Esophagus (tissue), 2 donors: ENCODE measurements at regions not wholly inside any gene's neighbourhood (a gene's known extent, or its start where the extent isn't known, plus 50 kb on each side); places are given as distances from the start of the nearest gene placed in this dataset.

Experiments used
- H3K27ac ChIP-seq, 2 donors: one replicate each; pipeline ENCODE4 v1.5.1; 2013; ENCODE audit warnings: low read depth in 2 of 2, mild to moderate bottlenecking in 2 of 2, inconsistent platforms in 1 of 2, low read length in 1 of 2, moderate library complexity in 1 of 2
- H3K27me3 ChIP-seq, 2 donors: one replicate each; pipeline ENCODE4 v1.6.1; 2013; ENCODE audit warnings: low read length in 2 of 2, control low read depth in 1 of 2, mild to moderate bottlenecking in 1 of 2; ENCODE audit not compliant: insufficient read depth in 2 of 2, control insufficient read depth in 1 of 2
- H3K36me3 ChIP-seq, 2 donors: one replicate each; pipeline ENCODE4 v1.6.1; 2013; ENCODE audit warnings: low read length in 1 of 2; ENCODE audit not compliant: control insufficient read depth in 2 of 2, insufficient read depth in 2 of 2
- H3K4me1 ChIP-seq, 2 donors: one replicate each; pipeline ENCODE4 v1.6.1; 2013; ENCODE audit warnings: low read length in 1 of 2; ENCODE audit not compliant: control insufficient read depth in 2 of 2, insufficient read depth in 2 of 2
- H3K4me3 ChIP-seq, 2 donors: one replicate each; pipeline ENCODE4 v1.5.1; 2013; ENCODE audit warnings: low read length in 2 of 2, mild to moderate bottlenecking in 2 of 2, low read depth in 1 of 2, moderate library complexity in 1 of 2
- H3K9me3 ChIP-seq, 2 donors: one replicate each; pipeline ENCODE4 v1.6.1; 2013; ENCODE audit warnings: mild to moderate bottlenecking in 2 of 2, low read depth in 1 of 2, low read length in 1 of 2, moderate library complexity in 1 of 2; ENCODE audit not compliant: control insufficient read depth in 2 of 2, insufficient read depth in 1 of 2
- WGBS, 2 donors: extraction: QIAGEN DNeasy Blood & Tissue Kit; methylation state at CpG; one replicate each; pipeline ENCODE4 v1.1.7; 2013; 5-methylcytosine and 5-hydroxymethylcytosine counted together
- donor health status: healthy with polysubstance abuse.
- donor health status: Bipolar disorder and iron deficiency.

DNA sequence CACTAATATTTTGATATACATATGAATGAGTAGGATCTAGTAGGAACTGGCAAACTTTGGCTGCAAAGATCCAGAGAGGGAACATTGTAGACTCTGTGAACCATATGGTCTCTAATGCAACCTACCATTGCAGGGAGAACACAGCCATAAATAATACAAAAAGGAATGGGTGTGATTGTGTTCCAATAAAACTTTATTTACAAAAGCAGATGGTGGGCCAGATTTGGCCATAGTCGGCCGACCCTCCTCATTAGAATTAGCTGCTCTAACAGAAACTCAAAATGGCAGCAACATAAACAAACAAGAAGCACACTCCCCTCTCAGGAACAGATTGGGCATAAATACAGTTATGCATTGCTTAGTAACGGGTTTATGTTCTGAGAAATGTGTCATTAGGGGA, 198.1 kb upstream of the RBPJ start:
- H3K27ac ChIP-seq = no peak overlapping the region
- H3K9me3 ChIP-seq = no peaks in the 10 kb centered on the region
- 90 to 94% methylated on average over 3 of the region's 3 CpGs for WGBS, 2 donors
- H3K4me3 ChIP-seq = no peak overlapping the region
- H3K27me3 ChIP-seq = no peaks in the 10 kb centered on the region
- peaks cover 0 to 6% of the 10 kb centered on the region in 2 donors for H3K4me1 ChIP-seq
- no peaks in the 10 kb centered on the region for H3K36me3 ChIP-seq

GRCh38 chr4:26124753-26125321, 196.0 kb upstream of the RBPJ start:
- no peaks in the 10 kb centered on the region for H3K27me3 ChIP-seq
- 89 to 94% methylated on average over 7 of the region's 7 CpGs for WGBS, 2 donors

DNA sequence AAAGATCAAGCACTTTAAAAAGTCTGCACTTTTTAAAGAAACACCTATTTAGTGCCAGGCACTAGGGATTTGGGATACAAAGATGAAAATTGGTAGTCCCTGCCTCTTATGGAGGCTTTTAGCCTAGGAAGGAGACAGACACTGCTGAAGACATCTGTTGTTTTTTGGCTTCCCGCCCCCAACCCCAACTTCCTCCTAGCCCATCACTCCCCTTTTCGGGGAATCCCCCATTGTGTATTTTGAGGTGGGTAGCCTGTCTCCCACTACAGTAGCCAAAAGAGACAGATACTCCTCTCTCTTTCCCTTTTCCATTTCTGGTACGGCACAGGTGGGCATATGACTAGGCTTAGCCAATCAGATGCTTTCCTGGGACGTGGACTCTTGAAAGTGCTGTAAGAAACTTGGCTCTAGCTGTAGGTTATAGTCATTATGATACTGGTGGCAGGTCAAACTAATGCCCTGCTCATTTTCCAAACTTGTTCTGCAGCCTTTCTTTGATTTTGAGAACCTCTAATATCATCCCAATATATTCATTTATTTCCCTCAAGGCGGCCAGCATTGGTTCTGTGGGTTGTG, 194.6 kb upstream of the RBPJ start:
- Histone ChIP-seq H3K36me3 (no peaks in the 10 kb centered on the region), H3K4me1 (peaks cover 0 to 6% of the 10 kb centered on the region in 2 donors), H3K27ac (no peak overlapping the region), H3K4me3 (no peak overlapping the region), H3K9me3 (no peaks in the 10 kb centered on the region), H3K27me3 (no peaks in the 10 kb centered on the region)
- 77% methylated on average over 5 of the region's 5 CpGs for WGBS, 2 donors

More at GRCh38 chr4:26124753-26125321, 196.0 kb upstream of the RBPJ start:
- Histone ChIP-seq H3K4me1 (peaks cover 0 to 6% of the 10 kb centered on the region in 2 donors), H3K27ac (no peak overlapping the region), H3K36me3 (no peaks in the 10 kb centered on the region), H3K4me3 (no peak overlapping the region), H3K9me3 (no peaks in the 10 kb centered on the region)

DNA sequence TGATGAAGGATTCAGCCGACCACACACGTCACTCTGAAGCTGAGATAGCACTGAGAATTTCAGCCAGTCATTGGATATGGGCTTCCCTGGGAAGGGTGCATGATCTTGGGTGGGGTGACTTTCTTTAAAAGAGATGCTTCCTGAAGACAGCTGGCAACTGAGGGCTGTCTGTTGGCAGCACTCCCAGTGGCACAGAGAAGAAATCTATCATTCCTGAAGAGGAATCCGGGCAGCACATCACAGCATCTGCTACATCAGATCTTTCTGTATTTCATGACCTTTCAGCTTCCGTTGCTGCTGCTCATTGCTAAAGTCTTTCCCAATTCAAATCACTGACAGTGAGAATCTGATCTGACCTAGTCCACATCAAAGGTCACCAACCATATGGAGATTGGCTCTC, 193.8 kb upstream of the RBPJ start:
- peak overlapping the region in 1 of 2 donors; percentile 31 for H3K27ac ChIP-seq

DNA sequence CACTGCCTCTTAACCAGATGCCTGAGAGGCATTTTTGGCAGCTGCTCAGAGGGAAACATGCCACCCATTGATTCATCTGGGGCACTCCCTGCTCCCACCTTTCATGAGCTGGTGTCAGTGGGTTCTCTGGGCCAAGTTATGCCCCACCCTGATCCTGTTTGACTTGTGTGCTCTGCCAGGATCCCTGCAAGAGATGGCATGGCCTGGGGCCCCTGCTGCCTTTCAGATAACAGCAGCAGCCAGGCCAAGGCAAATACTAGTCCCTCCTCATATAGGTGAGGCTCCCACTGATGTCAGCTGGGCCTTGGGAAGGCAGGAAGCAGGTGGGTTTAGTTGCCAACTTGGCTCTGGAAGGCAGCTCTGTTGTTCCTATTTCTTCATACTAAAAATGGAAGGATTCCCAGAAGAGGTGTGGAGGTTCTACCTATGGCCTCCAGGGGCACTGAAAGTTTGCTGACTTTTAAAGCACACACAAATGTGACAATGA, 192.9 kb upstream of the RBPJ start:
- Histone ChIP-seq H3K27me3 (no peaks in the 10 kb centered on the region), H3K4me3 (no peak overlapping the region), H3K27ac (no peak overlapping the region), H3K36me3 (no peaks in the 10 kb centered on the region), H3K9me3 (no peaks in the 10 kb centered on the region), H3K4me1 (peaks cover 0 to 6% of the 10 kb centered on the region in 2 donors)

More for the DNA sequence above, 193.8 kb upstream of the RBPJ start:
- Histone ChIP-seq H3K4me3 (no peak overlapping the region), H3K4me1 (peaks cover 0 to 6% of the 10 kb centered on the region in 2 donors), H3K9me3 (no peaks in the 10 kb centered on the region), H3K36me3 (no peaks in the 10 kb centered on the region), H3K27me3 (no peaks in the 10 kb centered on the region)
- WGBS, 2 donors = 77 to 90% methylated on average over 4 of the region's 4 CpGs

- Histone ChIP-seq H3K4me1 (peaks cover 0 to 6% of the 10 kb centered on the region in 2 donors), H3K36me3 (no peaks in the 10 kb centered on the region), H3K27me3 (no peaks in the 10 kb centered on the region), H3K27ac (no peak overlapping the region), H3K4me3 (no peak overlapping the region), H3K9me3 (no peaks in the 10 kb centered on the region)
- 82 to 86% methylated on average over 7 of the region's 7 CpGs for WGBS, 2 donors
Measured at GRCh38 chr4:26130173-26130572, 190.6 kb upstream of the RBPJ start.

DNA sequence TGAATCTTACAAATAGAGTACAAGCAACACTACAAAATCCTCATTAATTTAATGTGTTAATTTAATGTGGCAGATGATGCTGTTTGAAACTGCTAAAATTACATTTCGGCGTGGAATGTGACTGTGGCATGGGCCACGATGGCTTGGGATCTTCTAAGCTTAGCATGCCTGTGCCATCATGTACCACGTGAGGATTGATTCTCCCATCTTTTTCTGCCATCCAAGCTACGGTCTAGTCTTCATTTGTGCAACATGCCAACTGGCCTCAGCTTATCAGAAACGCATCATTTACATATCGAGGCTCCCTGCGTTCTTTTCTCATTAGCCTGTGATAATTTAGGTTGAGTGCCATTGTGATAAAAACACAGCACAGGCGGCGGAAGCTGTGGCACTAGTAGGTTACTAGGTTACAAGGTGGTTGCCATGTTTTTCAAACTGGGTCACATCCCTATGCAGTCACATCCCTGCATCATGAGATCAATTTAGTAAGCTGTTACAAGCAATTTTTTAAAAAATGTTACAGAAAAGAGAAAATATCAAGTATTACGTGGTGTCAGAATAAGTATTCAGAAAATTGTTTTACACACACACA, 189.9 kb upstream of the RBPJ start:
- Histone ChIP-seq H3K4me3 (no peak overlapping the region), H3K36me3 (no peaks in the 10 kb centered on the region), H3K27me3 (no peaks in the 10 kb centered on the region), H3K27ac (peak overlapping the region in 1 of 2 donors; percentile 2), H3K4me1 (peaks cover 0 to 6% of the 10 kb centered on the region in 2 donors), H3K9me3 (no peaks in the 10 kb centered on the region)
- WGBS, 2 donors = 85 to 93% methylated on average over 11 of the region's 11 CpGs

DNA sequence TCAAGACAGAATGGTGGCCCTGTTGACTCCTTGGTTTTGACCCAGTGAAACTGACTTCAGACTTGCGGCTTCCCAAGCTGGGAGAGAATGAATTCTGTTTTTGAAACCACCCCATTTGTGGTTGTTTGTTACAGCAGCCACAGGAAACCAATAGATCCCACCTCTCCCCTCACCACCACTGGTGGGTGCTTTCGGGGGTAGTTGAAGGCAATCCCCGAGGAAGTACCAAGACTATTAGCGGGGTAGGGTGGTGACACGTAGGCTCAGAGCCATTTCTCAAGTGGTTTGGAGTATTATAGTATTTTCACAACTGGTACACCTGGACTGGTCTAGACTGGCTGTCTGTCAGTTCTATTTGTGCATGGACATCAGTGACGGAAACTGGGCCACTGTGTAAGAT, 189.1 kb upstream of the RBPJ start:
- H3K36me3 ChIP-seq = no peaks in the 10 kb centered on the region
- 72 to 82% methylated on average over 6 of the region's 6 CpGs for WGBS, 2 donors
- H3K9me3 ChIP-seq = no peaks in the 10 kb centered on the region
- H3K27ac ChIP-seq = no peak overlapping the region
- H3K4me1 ChIP-seq = peaks cover 0 to 6% of the 10 kb centered on the region in 2 donors
- no peak overlapping the region for H3K4me3 ChIP-seq
- H3K27me3 ChIP-seq = no peaks in the 10 kb centered on the region

DNA sequence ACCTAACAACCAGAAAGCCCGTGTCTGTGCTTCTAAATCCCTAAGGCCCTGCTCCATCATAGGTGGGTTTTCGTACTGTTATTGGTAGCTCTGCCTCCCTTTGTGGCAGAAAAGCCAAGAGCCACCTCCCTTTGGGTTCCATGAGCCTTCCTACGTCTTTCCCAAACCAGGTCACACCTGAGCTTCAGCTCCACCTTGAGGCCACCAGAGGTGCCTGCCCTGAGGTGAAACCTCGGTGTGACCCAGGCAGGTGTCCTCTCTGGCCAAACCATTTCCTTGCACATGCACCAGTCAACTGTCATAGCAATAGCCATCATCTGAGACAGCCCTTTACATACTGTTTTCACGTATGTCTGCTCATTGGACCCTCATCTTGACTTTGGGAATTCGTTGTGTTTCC, 188.0 kb upstream of the RBPJ start:
- Histone ChIP-seq H3K27me3 (no peaks in the 10 kb centered on the region), H3K4me3 (no peak overlapping the region), H3K36me3 (no peaks in the 10 kb centered on the region), H3K9me3 (no peaks in the 10 kb centered on the region), H3K27ac (no peak overlapping the region), H3K4me1 (no peaks in the 10 kb centered on the region)
- WGBS, 2 donors = 86 to 89% methylated on average over 6 of the region's 6 CpGs

DNA sequence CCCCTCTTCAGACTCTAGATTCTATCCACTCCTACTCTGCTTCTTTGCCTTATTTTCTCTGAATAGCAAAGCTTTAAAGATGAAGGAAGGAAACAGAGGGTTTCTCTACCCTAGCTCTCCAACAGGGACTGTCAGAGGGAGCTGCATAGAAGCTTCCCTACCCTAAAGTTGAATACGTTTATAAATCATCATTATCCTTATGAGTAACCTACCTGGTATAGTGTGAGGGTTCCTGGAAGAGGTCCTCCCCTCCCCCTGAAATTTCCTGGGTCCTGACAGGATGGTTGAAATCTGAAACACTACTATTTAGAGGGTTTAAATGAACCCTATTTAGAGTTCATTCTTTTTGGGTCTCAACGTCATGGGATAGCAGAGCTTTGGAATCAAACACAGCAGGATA, 187.0 kb upstream of the RBPJ start:
- no peak overlapping the region for H3K4me3 ChIP-seq
- H3K36me3 ChIP-seq = no peaks in the 10 kb centered on the region
- H3K4me1 ChIP-seq = no peaks in the 10 kb centered on the region
- H3K27ac ChIP-seq = no peak overlapping the region
- H3K9me3 ChIP-seq = no peaks in the 10 kb centered on the region
- no peaks in the 10 kb centered on the region for H3K27me3 ChIP-seq
- WGBS, 2 donors = 86 to 88% methylated on average over 2 of the region's 2 CpGs
